ENCODE measurements at regions not wholly inside any gene's neighbourhood (a gene's known extent, or its start where the extent isn't known, plus 50 kb on each side); places are given as distances from the start of the nearest gene placed in this dataset.
"Not testable (repeated sequence)": the region's sequence is repeated elsewhere in the genome, so short reads cannot be mapped to it uniquely, and the experiment has no call there.

DNA sequence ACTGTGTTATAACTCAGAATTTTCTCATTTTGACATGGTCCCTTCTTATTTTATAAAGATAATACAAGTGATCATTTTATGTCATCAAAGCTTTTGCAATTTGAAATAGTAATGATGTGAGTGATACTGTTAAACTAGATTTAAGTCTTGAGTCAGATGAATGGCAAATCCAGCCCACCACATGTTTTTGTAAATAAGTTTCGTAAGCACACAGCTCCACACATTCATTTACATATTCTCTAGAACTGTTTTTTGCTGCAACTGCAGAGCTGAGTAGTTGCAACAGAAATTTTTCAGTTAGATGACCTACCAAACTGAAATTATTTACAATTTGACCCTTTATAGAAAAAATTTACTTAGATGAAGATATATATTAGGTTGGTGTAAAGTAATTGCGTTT, 108.1 kb downstream of the CDRT15L2 start:
- H3K36me3 ChIP-seq; H3K27me3 ChIP-seq; H3K4me1 ChIP-seq; in situ Hi-C loops (cut with MboI; ENCODE audit: low sequenced_read_pairs in 4 of 4); intact Hi-C loops (cut with DNase I; ENCODE audit: low total_unique reads); DNase-seq; H3K27ac ChIP-seq; H3K9me3 ChIP-seq; H3K4me3 ChIP-seq; ATAC-seq: not testable (repeated sequence)

DNA sequence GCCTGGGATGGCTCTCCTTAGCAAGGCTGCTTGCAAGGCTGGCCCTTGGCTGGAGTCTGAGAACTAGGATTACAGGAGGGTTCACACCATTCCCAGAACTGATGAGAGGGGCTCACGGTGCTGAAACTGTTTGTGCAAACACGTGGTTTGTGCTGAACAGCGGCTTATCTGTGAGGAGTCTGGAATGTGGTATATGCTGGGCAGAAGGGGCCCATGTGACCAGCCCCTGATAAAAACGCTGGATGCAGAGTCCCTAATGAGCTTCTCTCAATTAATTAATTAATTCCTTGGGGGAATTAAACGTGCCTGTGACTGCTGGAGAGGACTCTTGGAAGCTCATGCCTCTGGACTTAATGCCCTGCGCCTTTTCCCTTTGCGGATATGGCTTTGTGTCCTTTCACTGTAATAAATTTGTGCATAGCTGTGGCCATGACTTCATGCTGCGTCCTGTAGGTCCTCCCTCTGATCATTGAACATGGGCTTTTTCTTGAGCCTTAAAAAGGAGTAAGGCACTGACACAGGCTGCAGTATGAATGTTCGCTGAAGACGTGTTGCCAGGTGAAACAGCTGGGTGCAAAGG, 109.7 kb downstream of the CDRT15L2 start:
- H3K27ac ChIP-seq; H3K36me3 ChIP-seq; H3K9me3 ChIP-seq; in situ Hi-C loops (cut with MboI; ENCODE audit: low sequenced_read_pairs in 4 of 4); H3K4me3 ChIP-seq; ATAC-seq; H3K4me1 ChIP-seq; DNase-seq; H3K27me3 ChIP-seq; intact Hi-C loops (cut with DNase I; ENCODE audit: low total_unique reads): not testable (repeated sequence)

DNA sequence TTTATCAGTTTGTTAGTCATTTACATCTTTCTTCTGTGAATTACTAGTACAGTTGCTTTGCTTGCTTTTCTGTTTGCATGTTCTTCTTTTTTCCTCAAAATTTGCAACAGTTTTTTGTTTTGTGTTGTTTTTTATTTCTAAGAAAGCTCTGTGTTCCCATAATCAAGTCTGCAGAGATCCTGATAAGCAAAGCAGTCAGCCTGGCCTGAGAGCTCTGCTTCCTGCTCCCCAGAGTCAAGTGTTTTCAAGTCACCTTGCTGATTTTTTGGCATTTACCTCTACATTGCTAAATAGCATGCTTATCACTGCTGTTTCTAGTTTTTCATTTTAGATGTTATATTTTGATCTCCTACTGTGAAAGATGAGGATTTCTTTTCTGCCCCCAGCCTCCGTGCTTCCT, 113.2 kb downstream of the CDRT15L2 start:
- in situ Hi-C loops (cut with MboI; ENCODE audit: low sequenced_read_pairs in 4 of 4), result not testable (repeated sequence)

DNA sequence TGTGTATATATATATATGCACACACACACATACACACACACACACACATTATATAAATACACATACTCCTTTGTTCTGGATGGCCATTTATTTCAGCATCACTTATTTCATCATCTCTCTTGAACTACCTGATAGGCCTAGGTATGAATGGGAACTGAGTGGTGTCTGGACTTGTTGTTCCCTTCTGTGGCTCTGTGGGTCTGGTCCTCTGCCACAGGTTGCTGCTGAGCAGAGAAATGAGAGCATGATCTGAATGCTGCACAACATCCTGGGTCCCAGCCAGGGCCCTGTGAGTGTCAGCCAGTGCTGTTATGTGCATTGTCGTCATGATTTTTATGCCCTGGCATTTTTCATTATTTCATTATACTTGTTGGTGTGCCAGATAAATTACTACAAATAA, 116.3 kb downstream of the CDRT15L2 start:
- H3K4me1 ChIP-seq; H3K4me3 ChIP-seq; ATAC-seq; H3K27me3 ChIP-seq; intact Hi-C loops (cut with DNase I; ENCODE audit: low total_unique reads); H3K9me3 ChIP-seq; H3K36me3 ChIP-seq; in situ Hi-C loops (cut with MboI; ENCODE audit: low sequenced_read_pairs in 4 of 4); DNase-seq; H3K27ac ChIP-seq: not testable (repeated sequence)

More for the DNA sequence above, 113.2 kb downstream of the CDRT15L2 start:
- H3K9me3 ChIP-seq; intact Hi-C loops (cut with DNase I; ENCODE audit: low total_unique reads); H3K36me3 ChIP-seq; DNase-seq; H3K4me1 ChIP-seq; ATAC-seq; H3K4me3 ChIP-seq; H3K27ac ChIP-seq; H3K27me3 ChIP-seq: not testable (repeated sequence)

DNA sequence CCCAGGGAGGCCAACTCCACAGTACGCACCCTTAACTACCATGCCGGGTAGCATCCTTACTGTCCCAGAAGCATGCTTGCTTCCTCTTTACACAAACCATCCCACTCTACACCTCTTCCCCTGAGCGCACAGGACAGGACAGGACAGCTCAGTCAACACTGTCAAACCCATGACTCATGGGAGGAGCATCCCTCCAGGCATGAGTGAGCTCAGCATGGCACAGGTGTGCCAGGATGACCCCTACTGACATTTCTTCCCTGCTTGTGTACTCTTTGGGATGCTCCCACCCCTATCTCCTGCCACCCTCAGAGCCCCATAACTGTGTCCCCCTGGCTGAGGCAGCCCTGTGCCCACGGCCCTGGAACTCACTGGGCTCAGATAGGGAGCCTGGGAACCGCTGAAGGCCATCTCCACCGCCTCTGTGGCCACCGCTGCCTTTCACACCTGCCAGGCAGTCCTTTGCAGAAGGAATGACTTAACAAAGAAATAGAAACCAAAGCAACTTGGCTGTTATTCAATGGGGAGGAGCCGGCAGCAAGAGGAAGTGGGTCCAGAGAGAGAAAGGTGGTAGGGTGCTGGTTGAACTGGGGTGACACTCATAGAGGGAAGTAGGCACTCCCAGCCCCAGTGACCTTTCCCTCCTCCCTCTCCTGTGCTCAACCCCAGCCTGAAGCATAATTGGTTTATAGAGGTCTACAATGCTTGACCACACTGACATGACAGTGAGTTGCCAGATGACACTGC, 119.1 kb downstream of the CDRT15L2 start:
- in situ Hi-C loops (cut with MboI; ENCODE audit: low sequenced_read_pairs in 4 of 4); intact Hi-C loops (cut with DNase I; ENCODE audit: low total_unique reads); H3K36me3 ChIP-seq; H3K27me3 ChIP-seq; H3K9me3 ChIP-seq; ATAC-seq; H3K27ac ChIP-seq; H3K4me1 ChIP-seq; H3K4me3 ChIP-seq: not testable (repeated sequence)
- DNase-seq, result peak in 1 of 2 donors; percentile 14

DNA sequence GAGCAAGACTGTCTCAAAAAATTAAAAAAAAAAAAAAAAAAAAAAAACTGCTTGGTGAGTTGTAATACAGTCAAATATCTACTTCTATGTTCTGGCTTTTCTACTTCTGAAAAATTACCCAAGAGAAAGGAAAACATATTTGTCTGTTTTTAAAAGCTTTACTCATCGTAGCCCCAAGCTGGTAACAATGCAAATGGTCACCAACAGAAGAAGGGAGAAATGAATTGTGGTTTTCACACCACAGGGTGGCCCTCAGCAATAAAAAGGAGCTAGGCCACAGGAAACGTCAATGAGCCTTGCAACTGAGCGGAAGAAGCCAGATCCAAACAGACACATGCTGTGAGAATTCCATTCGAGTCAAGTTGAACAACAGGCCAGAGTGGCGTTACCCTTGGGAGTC, 121.0 kb downstream of the CDRT15L2 start:
- H3K27me3 ChIP-seq; ATAC-seq; H3K4me3 ChIP-seq; H3K27ac ChIP-seq; H3K36me3 ChIP-seq; H3K9me3 ChIP-seq; intact Hi-C loops (cut with DNase I; ENCODE audit: low total_unique reads); H3K4me1 ChIP-seq; DNase-seq; in situ Hi-C loops (cut with MboI; ENCODE audit: low sequenced_read_pairs in 4 of 4): not testable (repeated sequence)

DNA sequence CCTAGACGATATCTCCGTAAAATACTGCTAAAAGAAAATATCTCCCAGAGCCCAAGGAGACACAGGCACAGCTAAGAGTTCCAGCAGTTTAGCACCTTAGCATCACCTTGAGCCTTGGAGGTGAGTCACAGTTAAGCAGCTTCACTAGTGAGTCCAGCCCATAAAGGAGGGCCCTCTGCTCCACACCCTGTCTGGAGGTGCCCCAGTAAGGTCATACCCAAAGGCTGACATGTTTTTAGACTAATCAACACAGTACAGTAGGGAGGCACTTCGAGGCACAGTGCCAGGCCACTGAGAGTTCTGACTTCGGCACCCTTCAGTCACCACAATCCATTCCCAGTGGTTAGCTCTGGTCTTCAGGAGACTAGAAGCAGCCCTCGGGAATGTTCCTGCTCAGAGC, 121.8 kb downstream of the CDRT15L2 start:
- in situ Hi-C loops (cut with MboI; ENCODE audit: low sequenced_read_pairs in 4 of 4); H3K9me3 ChIP-seq; ATAC-seq; H3K36me3 ChIP-seq; H3K27ac ChIP-seq; H3K4me1 ChIP-seq; H3K4me3 ChIP-seq; intact Hi-C loops (cut with DNase I; ENCODE audit: low total_unique reads); H3K27me3 ChIP-seq; DNase-seq: not testable (repeated sequence)

DNA sequence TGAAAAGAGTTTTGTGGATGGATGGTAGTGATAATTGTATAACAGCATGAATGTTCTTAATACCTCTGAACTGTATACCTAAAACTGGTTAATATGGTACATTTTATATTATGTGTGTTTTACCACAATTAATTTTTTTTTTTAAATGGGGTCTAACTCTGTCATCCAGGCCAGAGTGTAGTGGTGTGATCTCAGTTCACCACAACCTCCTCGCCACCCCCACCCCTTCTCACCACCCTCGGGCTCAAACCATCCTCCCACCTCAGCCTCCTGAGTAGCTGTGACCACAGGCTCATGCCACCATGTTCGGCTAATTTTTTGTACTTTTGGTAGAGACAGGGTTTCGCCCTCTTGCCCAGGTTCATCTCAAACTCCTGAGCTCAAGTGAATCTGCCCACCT, 123.2 kb downstream of the CDRT15L2 start:
- DNase-seq (no peak), ATAC-seq (no peak)
- Histone ChIP-seq H3K27me3 (no peaks in the 10 kb centered on the region), H3K4me3 (no peak overlapping the region), H3K9me3 (no peaks in the 10 kb centered on the region), H3K27ac (no peak overlapping the region), H3K4me1 (no peaks in the 10 kb centered on the region), H3K36me3 (no peaks in the 10 kb centered on the region)
- in situ Hi-C loops (cut with MboI; ENCODE audit: low sequenced_read_pairs in 4 of 4), result no loop called here
- TF ChIP-seq, protein P1, sequence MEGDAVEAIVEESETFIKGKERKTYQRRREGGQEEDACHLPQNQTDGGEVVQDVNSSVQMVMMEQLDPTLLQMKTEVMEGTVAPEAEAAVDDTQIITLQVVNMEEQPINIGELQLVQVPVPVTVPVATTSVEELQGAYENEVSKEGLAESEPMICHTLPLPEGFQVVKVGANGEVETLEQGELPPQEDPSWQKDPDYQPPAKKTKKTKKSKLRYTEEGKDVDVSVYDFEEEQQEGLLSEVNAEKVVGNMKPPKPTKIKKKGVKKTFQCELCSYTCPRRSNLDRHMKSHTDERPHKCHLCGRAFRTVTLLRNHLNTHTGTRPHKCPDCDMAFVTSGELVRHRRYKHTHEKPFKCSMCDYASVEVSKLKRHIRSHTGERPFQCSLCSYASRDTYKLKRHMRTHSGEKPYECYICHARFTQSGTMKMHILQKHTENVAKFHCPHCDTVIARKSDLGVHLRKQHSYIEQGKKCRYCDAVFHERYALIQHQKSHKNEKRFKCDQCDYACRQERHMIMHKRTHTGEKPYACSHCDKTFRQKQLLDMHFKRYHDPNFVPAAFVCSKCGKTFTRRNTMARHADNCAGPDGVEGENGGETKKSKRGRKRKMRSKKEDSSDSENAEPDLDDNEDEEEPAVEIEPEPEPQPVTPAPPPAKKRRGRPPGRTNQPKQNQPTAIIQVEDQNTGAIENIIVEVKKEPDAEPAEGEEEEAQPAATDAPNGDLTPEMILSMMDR (IDR thresholded peaks at IDR 0.05 in 4 of 5, conservative IDR thresholded peaks at IDR 0.05 in 1 of 5), result no peak
- TF ChIP-seq POLR2A (IDR thresholded peaks at IDR 0.05), result no peak
- intact Hi-C loops (cut with DNase I; ENCODE audit: low total_unique reads), result no loop called here
